ENCODE measurements at regions not wholly inside any gene's neighbourhood (a gene's known extent, or its start where the extent isn't known, plus 50 kb on each side); places are given as distances from the start of the nearest gene placed in this dataset.

DNA sequence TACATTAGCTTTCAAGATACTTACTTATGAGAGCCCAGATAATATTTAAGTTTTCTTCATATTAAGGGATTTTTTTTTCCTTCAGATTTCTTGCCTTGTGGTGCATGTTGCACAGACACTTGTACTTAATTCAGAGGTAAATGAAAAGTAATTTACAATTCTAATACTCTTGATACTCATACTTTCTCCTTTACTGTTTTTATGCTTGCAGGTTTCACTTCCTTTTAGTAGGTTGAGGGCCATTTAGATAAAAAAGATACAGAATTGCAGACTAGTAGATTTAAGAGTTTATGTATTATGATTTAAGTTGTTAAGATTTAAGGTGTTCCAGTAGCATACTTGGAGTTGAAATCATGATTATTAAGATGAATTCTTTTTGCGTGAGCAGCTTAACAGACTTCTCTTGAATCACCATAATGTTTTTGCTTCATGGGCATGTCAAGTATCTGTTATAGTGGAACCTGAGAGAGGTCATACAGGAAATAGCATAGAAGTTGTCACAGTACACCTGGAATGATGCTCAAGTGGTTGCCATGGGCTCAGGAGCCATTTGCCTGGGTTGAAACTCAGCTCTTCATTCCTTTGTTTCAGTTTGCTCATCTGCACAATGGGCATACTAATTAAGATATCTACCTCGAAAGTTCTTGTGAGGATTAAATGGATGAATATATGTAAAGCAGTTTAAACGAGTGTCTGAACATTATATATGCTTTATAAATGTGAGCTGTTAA lies 174.8 kb upstream of the PRPS1L1 start:
- intact Hi-C loops (cut with micrococcal nuclease) (no loop called here), dilution Hi-C loops (cut with MboI; ENCODE audit: extremely low pct_ligation_motif_present, low sequenced_read_pairs) (no loop called here)
- CTCF ChIA-PET = no interaction called here
- H3K9ac ChIP-seq (replicated peaks; ENCODE audit: extremely low read depth, insufficient read depth, low read length) = no peak overlapping the region
- H3K27ac ChIP-seq (ENCODE audit: insufficient read depth, low read depth, low read length) = no peak overlapping the region
- no peaks in the 10 kb centered on the region for H3K27me3 ChIP-seq (ENCODE audit: control insufficient read depth in 2 of 2, insufficient read depth in 2 of 2, low read length in 2 of 2)
- H3K36me3 ChIP-seq (ENCODE audit: control insufficient read depth in 2 of 2, extremely low read depth in 1 of 2, insufficient read depth in 2 of 2, low read length in 2 of 2) = no peaks in the 10 kb centered on the region
- no peaks in the 10 kb centered on the region for H3K9me1 ChIP-seq (replicated peaks; ENCODE audit: control insufficient read depth, extremely low read depth, insufficient read depth, low read length)
- BruUV-seq (replicated peaks) = no TSS peak
- DNase-seq (ENCODE audit: low read depth, low spot score) (no peak), FAIRE-seq (no peak)
- POLR2A ChIA-PET = no interaction called here
- H2AFZ ChIP-seq (ENCODE audit: low read depth, low read length) = no peak overlapping the region
- H4K20me1 ChIP-seq (replicated peaks; ENCODE audit: control insufficient read depth, extremely low read depth, insufficient read depth, low read length) = no peaks in the 10 kb centered on the region
- no peak overlapping the region for H3K4me3 ChIP-seq (replicated peaks in 1 of 3; ENCODE audit: insufficient read depth in 1 of 3, low read depth in 1 of 3, low read length in 3 of 3)
- H3K4me1 ChIP-seq (ENCODE audit: control insufficient read depth, extremely low read depth, insufficient read depth, low read length) = peaks cover 4% of the 10 kb centered on the region
- no peaks in the 10 kb centered on the region for H3K9me3 ChIP-seq (replicated peaks; ENCODE audit: control insufficient read depth, insufficient read depth, low read length)
- H3K4me2 ChIP-seq (ENCODE audit: insufficient read depth, low read length) = no peak overlapping the region
- TF ChIP-seq JUN (IDR thresholded peaks at IDR 0.05; ENCODE audit: borderline replicate concordance, insufficient read depth, insufficient read length, low read depth) = no peak
- no peak for TF ChIP-seq POLR2A (IDR thresholded peaks at IDR 0.05; ENCODE audit: low read depth, low read length)
- no peak for TF ChIP-seq CTCF (IDR thresholded peaks at IDR 0.05; ENCODE audit: extremely low read depth in 1 of 2, insufficient read depth in 1 of 2, low read depth in 1 of 2, low read length in 2 of 2)
- TF ChIP-seq FOS (IDR thresholded peaks at IDR 0.05; ENCODE audit: borderline replicate concordance, insufficient read depth, low read length) = no peak
- no peak for TF ChIP-seq MYC (IDR thresholded peaks at IDR 0.05; ENCODE audit: low read depth, low read length)
- no peak for TF ChIP-seq POLR2AphosphoS5 (IDR thresholded peaks at IDR 0.05; ENCODE audit: insufficient read depth, low read depth, low read length)
- no peak for TF ChIP-seq EZH2 (IDR thresholded peaks at IDR 0.05; ENCODE audit: borderline replicate concordance, low read depth, low read length, severe bottlenecking)
- TF ChIP-seq, protein P1, sequence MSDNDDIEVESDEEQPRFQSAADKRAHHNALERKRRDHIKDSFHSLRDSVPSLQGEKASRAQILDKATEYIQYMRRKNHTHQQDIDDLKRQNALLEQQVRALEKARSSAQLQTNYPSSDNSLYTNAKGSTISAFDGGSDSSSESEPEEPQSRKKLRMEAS (IDR thresholded peaks at IDR 0.05; ENCODE audit: insufficient read depth, insufficient read length) = no peak
- TF ChIP-seq GATA2 (IDR thresholded peaks at IDR 0.05; ENCODE audit: insufficient read depth, insufficient read length, low read depth, low read length) = no peak
- no peaks in the 10 kb centered on the region for H3K79me2 ChIP-seq (ENCODE audit: control insufficient read depth, insufficient read depth, low read length)

All from endothelial cell of umbilical vein (primary cell).